AG10803 (cell line): ENCODE measurements at regions not wholly inside any gene's neighbourhood (a gene's known extent, or its start where the extent isn't known, plus 50 kb on each side); places are given as distances from the start of the nearest gene placed in this dataset.

Experiments used
- DNase-seq: peaks from one replicate; pipeline ENCODE4 v3.0.0; 2010; ENCODE audit warnings: low read depth
- H3K4me3 ChIP-seq: 2 replicates; pipeline ENCODE4 v1.5.1; 2011; ENCODE audit warnings: mild to moderate bottlenecking, low read length, control low read depth
- TF ChIP-seq, protein P1 (sequence below): conservative IDR thresholded peaks from 2 replicates; pipeline ENCODE4 v1.5.1; 2011; ENCODE audit warnings: mild to moderate bottlenecking, low read length, control low read depth, inconsistent platforms

DNA sequence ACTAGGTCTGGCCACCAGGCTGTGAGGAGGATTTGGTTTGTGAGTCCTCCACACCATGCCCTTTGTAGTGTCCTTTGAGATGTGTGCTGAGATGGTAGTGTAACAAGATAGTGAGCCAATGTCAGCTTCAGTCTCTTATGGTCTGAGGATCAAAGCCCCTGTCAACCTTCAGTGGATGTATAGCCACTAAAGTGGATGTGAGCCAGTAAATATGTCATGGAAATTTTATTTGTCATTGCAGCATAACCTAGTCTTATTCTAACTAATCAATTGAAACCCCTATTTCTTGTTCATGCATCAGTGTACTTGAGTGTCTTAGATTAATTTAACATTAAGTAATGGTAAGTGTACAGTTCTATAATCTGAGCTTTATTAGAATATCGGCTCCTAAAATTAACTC, 51.0 kb upstream of the WAC start:
- TF ChIP-seq, protein P1, sequence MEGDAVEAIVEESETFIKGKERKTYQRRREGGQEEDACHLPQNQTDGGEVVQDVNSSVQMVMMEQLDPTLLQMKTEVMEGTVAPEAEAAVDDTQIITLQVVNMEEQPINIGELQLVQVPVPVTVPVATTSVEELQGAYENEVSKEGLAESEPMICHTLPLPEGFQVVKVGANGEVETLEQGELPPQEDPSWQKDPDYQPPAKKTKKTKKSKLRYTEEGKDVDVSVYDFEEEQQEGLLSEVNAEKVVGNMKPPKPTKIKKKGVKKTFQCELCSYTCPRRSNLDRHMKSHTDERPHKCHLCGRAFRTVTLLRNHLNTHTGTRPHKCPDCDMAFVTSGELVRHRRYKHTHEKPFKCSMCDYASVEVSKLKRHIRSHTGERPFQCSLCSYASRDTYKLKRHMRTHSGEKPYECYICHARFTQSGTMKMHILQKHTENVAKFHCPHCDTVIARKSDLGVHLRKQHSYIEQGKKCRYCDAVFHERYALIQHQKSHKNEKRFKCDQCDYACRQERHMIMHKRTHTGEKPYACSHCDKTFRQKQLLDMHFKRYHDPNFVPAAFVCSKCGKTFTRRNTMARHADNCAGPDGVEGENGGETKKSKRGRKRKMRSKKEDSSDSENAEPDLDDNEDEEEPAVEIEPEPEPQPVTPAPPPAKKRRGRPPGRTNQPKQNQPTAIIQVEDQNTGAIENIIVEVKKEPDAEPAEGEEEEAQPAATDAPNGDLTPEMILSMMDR: no peak
- DNase-seq: no peak
- no peak overlapping the region for H3K4me3 ChIP-seq
